Adrenal gland (tissue), 9 donors: ENCODE measurements at regions not wholly inside any gene's neighbourhood (a gene's known extent, or its start where the extent isn't known, plus 50 kb on each side); places are given as distances from the start of the nearest gene placed in this dataset.

Experiments
- DNase-seq, 7 donors: peaks; one replicate each; pipeline ENCODE4 v3.0.0-alpha.2; 2019 to 2020
- H3K27ac ChIP-seq, 5 donors: fragments of 200-600 bp; sonication (generic) in 4 of 5; 1 replicate in 3 of 5; 2 replicates in 2 of 5; pipeline versions ENCODE4 v1.5.1 to v1.8.0; 2016 to 2020; ENCODE audit warnings: mild to moderate bottlenecking in 1 of 5
- H3K27me3 ChIP-seq: fragments of 200-600 bp; 2 replicates; pipeline ENCODE4 v1.8.0; 2021
- H3K36me3 ChIP-seq, 2 donors: fragments of 200-600 bp; replicated peaks in 1 of 2; 1 replicate in 1 of 2; 2 replicates in 1 of 2; pipeline versions ENCODE4 v1.5.1 to v1.8.0; 2018 to 2022
- H3K4me1 ChIP-seq, 2 donors: fragments of 200-600 bp; replicated peaks in 1 of 2; 1 replicate in 1 of 2; 2 replicates in 1 of 2; pipeline versions ENCODE4 v1.5.1 to v1.8.0; 2018 to 2021
- H3K4me3 ChIP-seq, 4 donors: fragments of 200-600 bp; sonication (generic) in 3 of 4; one replicate each; pipeline ENCODE4 v1.5.1; 2016 to 2018
- H3K9me3 ChIP-seq, 3 donors: fragments of 200-600 bp; sonication (generic) in 1 of 3; replicated peaks in 1 of 3; 1 replicate in 2 of 3; 2 replicates in 1 of 3; pipeline versions ENCODE4 v1.5.1 to v1.8.0; 2016 to 2021
- POLR2A ChIP-seq, 2 donors: fragments of 450-650 bp; IDR thresholded peaks; one replicate each; pipeline ENCODE4 v1.6.1; 2017; ENCODE audit warnings: antibody characterized with exemption in 2 of 2, mild to moderate bottlenecking in 2 of 2, moderate library complexity in 1 of 2
- WGBS, 4 donors: extraction: QIAGEN DNeasy Blood & Tissue Kit in 2 of 4; methylation state at CpG; one replicate each; pipeline versions ENCODE4 v1.1.5 to v1.1.7; 2013 to 2017; 5-methylcytosine and 5-hydroxymethylcytosine counted together
- intact Hi-C, 2 donors: fragments of 100-400 bp; cut with DNase I; formaldehyde crosslinking; loops; one replicate each; pipeline versions ENCODE4 v1.14.1 to v1.15.0; 2022 to 2023
- TF ChIP-seq, protein P1 (sequence below), 6 experiments: fragments of 450-650 bp in 4 of 6; fragments of 200-600 bp in 2 of 6; sonication (generic) in 1 of 6; IDR thresholded peaks; 1 replicate in 5 of 6; 2 replicates in 1 of 6; pipeline versions ENCODE4 v1.5.1 to v1.8.0; 2016 to 2021; ENCODE audit warnings: antibody characterized with exemption in 6 of 6, mild to moderate bottlenecking in 2 of 6, moderate library complexity in 1 of 6
- donor health status: healthy with polysubstance abuse.
- donor health status: Bipolar disorder and iron deficiency.
- donor health status: DM: yes; HTN: yes; CAD: no.
- donor health status: DM: no; HTN: no; CAD: no.
- donor health status: DM: no; HTN: no; CAD: no.

DNA sequence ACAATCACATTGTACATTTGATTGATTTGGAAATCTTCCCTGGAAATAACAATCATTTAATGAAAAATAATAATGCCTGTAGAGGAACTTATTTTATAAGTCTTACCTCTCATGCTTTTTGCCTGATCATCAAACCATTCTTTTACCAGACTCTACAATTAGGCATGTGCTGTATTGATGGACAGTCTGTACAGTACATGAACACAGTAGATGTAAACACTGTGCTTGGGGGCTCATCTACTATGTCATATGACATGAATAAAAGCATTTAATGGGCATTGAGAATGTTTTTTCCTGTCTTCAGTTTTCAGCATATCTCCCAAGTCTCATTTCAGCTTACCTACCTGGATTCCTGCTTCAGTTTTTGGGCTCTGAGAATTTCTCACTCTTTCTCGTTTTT, 1070.9 kb downstream of the STIM2 start:
- no peaks in the 10 kb centered on the region for H3K4me1 ChIP-seq

DNA sequence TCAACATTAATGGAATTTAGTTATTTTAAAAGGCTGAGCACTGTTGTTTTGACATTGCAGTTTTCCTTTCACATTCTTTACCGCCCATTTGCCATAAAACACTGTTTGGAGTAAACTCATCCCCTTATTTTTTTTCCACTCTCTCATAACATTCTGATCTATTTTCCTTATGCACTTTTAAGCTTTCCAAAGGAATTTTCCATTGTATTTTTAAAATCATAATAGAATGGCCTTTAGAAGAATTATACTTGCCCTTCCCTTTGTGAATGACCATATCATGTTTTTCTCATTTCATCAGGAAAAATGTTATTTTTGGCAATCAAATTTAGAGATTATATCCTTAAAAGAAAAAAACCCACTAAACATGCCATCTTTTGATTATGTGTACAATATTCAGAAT, 1074.2 kb downstream of the STIM2 start:
- no peaks in the 10 kb centered on the region for H3K27me3 ChIP-seq
- TF ChIP-seq, protein P1, sequence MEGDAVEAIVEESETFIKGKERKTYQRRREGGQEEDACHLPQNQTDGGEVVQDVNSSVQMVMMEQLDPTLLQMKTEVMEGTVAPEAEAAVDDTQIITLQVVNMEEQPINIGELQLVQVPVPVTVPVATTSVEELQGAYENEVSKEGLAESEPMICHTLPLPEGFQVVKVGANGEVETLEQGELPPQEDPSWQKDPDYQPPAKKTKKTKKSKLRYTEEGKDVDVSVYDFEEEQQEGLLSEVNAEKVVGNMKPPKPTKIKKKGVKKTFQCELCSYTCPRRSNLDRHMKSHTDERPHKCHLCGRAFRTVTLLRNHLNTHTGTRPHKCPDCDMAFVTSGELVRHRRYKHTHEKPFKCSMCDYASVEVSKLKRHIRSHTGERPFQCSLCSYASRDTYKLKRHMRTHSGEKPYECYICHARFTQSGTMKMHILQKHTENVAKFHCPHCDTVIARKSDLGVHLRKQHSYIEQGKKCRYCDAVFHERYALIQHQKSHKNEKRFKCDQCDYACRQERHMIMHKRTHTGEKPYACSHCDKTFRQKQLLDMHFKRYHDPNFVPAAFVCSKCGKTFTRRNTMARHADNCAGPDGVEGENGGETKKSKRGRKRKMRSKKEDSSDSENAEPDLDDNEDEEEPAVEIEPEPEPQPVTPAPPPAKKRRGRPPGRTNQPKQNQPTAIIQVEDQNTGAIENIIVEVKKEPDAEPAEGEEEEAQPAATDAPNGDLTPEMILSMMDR (IDR thresholded peaks at IDR 0.05) = no peak
- TF ChIP-seq POLR2A (IDR thresholded peaks at IDR 0.05) = no peak
- H3K9me3 ChIP-seq = peaks cover 0 to 3% (median 0%) of the 10 kb centered on the region in 3 donors
- H3K27ac ChIP-seq = no peak overlapping the region
- no peaks in the 10 kb centered on the region for H3K36me3 ChIP-seq
- intact Hi-C loops = no loop called here
- DNase-seq = no peak
- no peak overlapping the region for H3K4me3 ChIP-seq
- H3K4me1 ChIP-seq = no peaks in the 10 kb centered on the region
- WGBS, 4 donors = 62 to 81% (median 69%) methylated on average over 1 of the region's 1 CpG

More for the DNA sequence above, 1070.9 kb downstream of the STIM2 start:
- 37 to 52% (median 47%) methylated on average over 1 of the region's 1 CpG for WGBS, 4 donors
- no peaks in the 10 kb centered on the region for H3K27me3 ChIP-seq
- no peak for DNase-seq
- H3K36me3 ChIP-seq = no peaks in the 10 kb centered on the region
- TF ChIP-seq POLR2A (IDR thresholded peaks at IDR 0.05) = no peak
- TF ChIP-seq, protein P1 (IDR thresholded peaks at IDR 0.05) = no peak
- H3K4me3 ChIP-seq = no peak overlapping the region
- no peak overlapping the region for H3K27ac ChIP-seq
- peaks cover 0 to 3% (median 0%) of the 10 kb centered on the region in 3 donors for H3K9me3 ChIP-seq
- intact Hi-C loops = no loop called here

DNA sequence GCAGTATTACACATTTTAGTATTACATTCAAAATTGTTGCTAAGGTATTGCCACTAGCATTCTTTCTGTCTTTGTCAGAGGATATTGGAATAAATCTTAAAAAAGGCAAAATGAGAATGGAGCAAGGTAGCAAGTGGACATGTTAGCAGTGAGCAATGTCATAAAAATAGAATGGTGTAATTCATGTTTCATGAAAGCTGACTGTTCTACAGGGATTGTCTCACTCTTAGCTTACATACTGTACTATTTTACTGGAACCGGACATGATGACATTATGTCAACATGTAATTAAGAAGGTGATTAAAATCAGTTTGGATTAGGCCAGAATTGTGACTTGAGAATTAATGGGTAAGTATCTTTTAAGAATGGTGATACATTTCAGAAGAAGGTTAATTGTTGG, 1086.2 kb downstream of the STIM2 start:
- DNase-seq = no peak
- no peaks in the 10 kb centered on the region for H3K27me3 ChIP-seq
- H3K27ac ChIP-seq = no peak overlapping the region
- H3K4me1 ChIP-seq = no peaks in the 10 kb centered on the region
- no peaks in the 10 kb centered on the region for H3K36me3 ChIP-seq
- WGBS, 4 donors = 72 to 85% (median 79%) methylated on average over 1 of the region's 1 CpG
- TF ChIP-seq POLR2A (IDR thresholded peaks at IDR 0.05) = no peak
- TF ChIP-seq, protein P1 (IDR thresholded peaks at IDR 0.05) = no peak
- intact Hi-C loops = no loop called here
- H3K4me3 ChIP-seq = no peak overlapping the region
- no peaks in the 10 kb centered on the region for H3K9me3 ChIP-seq

DNA sequence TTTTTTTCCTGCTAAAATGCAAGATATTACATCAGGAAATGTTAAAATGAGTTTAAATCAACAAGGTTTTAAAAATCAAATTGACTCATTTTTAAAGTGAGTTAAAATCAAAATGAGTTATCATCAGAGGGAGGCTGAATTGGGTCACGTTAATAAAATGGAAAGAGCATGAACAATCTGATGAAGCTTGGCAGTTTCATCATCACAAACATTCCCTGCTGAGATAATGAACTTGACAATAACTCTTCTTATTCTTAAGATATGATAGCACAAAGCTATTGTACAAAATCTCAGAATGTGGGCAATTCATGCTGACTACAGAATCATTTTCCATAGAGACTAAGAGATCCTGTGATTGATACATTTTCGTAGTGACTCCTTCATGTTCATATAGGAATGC, 1086.7 kb downstream of the STIM2 start:
- H3K4me3 ChIP-seq = no peak overlapping the region
- no peak overlapping the region for H3K27ac ChIP-seq
- no peaks in the 10 kb centered on the region for H3K27me3 ChIP-seq
- H3K9me3 ChIP-seq = no peaks in the 10 kb centered on the region
- DNase-seq = no peak
- TF ChIP-seq, protein P1 (IDR thresholded peaks at IDR 0.05) = no peak
- no peak for TF ChIP-seq POLR2A (IDR thresholded peaks at IDR 0.05)
- no peaks in the 10 kb centered on the region for H3K36me3 ChIP-seq
- no peaks in the 10 kb centered on the region for H3K4me1 ChIP-seq
- intact Hi-C loops = no loop called here
- WGBS, 4 donors = 58 to 68% (median 64%) methylated on average over 2 of the region's 2 CpGs
